HAP-1 (cell line): ENCODE measurements at regions not wholly inside any gene's neighbourhood (a gene's known extent, or its start where the extent isn't known, plus 50 kb on each side); places are given as distances from the start of the nearest gene placed in this dataset.
A peak's percentile ranks its signal among the peaks of the same experiment; 100 is the strongest.
"Not testable (repeated sequence)": the region's sequence is repeated elsewhere in the genome, so short reads cannot be mapped to it uniquely, and the experiment has no call there.

Source experiments
- DNase-seq, 2 experiments: peaks; one replicate each; pipeline ENCODE4 v3.0.0-alpha.2; 2016 to 2020; ENCODE audit warnings: low spot score in 2 of 2
- H3K27me3 ChIP-seq: fragments of 250-450 bp; sonication (Bioruptor Pico); 2 replicates; pipeline ENCODE4 v1.5.1; 2020; ENCODE audit warnings: low read depth, mild to moderate bottlenecking, moderate library complexity
- H3K36me3 ChIP-seq: fragments of 250-450 bp; sonication (Bioruptor Pico); replicated peaks from 2 replicates; pipeline ENCODE4 v1.5.1; 2020; ENCODE audit warnings: mild to moderate bottlenecking
- H3K4me1 ChIP-seq: fragments of 250-450 bp; sonication (Bioruptor Pico); 2 replicates; pipeline ENCODE4 v1.5.1; 2020; ENCODE audit warnings: mild to moderate bottlenecking
- H3K4me3 ChIP-seq: fragments of 250-450 bp; sonication (Bioruptor Pico); 2 replicates; pipeline ENCODE4 v1.5.1; 2020; ENCODE audit warnings: mild to moderate bottlenecking, moderate library complexity
- H3K9me3 ChIP-seq: fragments of 250-450 bp; sonication (Bioruptor Pico); 2 replicates; pipeline ENCODE4 v1.5.1; 2020; ENCODE audit warnings: mild to moderate bottlenecking, moderate library complexity
- in situ Hi-C: fragments of 300-500 bp; cut with MboI; formaldehyde crosslinking; loops from 3 replicates; pipeline ENCODE4 v1.14.3; 2020; ENCODE audit warnings: low sequenced_read_pairs, inconsistent platforms, mixed read lengths

DNA sequence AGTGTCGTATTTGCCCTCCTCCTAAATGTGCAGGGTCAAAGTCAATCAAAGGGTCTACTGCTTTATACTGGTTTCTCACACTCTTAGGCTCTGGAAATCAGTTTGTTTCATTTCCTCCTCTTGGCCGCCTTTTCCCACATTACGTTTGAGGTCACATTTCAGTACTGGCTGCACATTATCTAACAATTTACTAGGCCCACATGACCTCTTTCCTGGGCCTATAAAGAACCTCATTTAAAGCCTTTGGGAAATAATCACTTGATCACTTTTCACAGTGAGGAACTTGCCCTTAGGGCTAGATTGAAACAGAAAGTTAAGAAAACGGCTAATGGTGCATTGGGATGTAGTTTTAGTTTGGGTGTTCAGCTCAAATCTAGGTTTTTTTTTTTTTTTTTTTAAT, 497.5 kb downstream of the RERGL start:
- Histone ChIP-seq H3K4me1 (peaks cover 60% of the 10 kb centered on the region), H3K4me3 (no peak overlapping the region), H3K27me3 (no peaks in the 10 kb centered on the region), H3K9me3 (no peaks in the 10 kb centered on the region), H3K36me3 (no peaks in the 10 kb centered on the region)
- peak; percentile 18 to 69 for DNase-seq
- in situ Hi-C loops = no loop called here

DNA sequence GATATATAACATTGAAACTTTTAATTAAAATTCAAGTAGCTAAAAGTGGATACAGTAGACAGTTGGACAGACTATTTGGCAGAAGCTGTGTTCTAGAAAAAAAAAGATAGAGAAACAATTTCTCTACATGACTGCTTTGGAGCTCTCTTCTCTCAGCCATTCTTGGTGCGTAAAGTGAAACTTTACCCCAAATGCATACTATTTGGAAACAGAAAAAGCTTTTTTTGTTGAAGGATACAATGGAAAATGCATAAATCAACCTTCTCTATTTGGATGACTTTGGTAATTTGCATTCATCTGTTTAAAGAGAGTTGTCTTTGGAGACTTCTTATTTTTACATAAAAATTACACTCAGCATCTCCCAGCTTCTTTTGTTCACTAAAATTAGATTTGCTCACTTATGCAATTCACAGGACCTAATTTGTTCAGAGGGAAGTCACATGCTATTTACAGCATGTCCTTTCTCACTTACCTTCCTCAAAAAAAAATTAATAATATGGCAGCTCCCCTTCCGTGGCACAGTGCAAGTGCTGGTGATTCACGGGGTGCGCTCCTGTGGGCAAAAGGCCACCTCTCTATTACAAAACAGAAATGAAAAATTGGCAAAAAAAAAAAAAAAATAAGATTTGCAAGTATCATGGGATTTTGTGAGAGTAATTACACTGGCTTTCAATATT, 498.9 kb downstream of the RERGL start:
- no peak overlapping the region for H3K4me3 ChIP-seq
- H3K4me1 ChIP-seq = peaks cover 69% of the 10 kb centered on the region
- in situ Hi-C loops = no loop called here
- H3K36me3 ChIP-seq = no peaks in the 10 kb centered on the region
- H3K27me3 ChIP-seq = no peaks in the 10 kb centered on the region
- peak in 1 of 2 experiments; percentile 87 for DNase-seq
- H3K9me3 ChIP-seq = no peaks in the 10 kb centered on the region

DNA sequence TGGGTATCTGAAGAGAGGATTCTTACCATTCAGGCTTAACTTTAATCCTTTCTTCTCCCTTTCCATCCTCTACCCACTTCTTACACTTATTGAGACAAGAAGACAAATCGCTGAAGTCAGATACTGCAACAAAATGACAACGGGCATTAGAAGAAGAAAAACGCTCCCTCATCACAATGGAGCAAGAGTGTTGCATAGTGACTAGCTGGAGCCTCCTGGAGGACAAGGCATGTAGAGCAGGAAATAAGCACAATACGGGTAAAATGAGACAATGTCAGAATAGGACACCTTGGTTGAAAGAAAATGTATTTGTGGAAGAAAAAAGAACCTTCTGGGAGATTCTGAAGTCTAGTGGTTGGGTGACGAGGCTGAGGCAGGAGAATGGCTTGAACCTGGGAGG, 501.0 kb downstream of the RERGL start:
- Histone ChIP-seq H3K4me1 (peaks cover 62% of the 10 kb centered on the region), H3K36me3 (no peaks in the 10 kb centered on the region), H3K27me3 (no peaks in the 10 kb centered on the region), H3K9me3 (no peaks in the 10 kb centered on the region), H3K4me3 (peak overlapping the region; percentile 12)
- peak; percentile 66 to 84 for DNase-seq
- in situ Hi-C loops = no loop called here

DNA sequence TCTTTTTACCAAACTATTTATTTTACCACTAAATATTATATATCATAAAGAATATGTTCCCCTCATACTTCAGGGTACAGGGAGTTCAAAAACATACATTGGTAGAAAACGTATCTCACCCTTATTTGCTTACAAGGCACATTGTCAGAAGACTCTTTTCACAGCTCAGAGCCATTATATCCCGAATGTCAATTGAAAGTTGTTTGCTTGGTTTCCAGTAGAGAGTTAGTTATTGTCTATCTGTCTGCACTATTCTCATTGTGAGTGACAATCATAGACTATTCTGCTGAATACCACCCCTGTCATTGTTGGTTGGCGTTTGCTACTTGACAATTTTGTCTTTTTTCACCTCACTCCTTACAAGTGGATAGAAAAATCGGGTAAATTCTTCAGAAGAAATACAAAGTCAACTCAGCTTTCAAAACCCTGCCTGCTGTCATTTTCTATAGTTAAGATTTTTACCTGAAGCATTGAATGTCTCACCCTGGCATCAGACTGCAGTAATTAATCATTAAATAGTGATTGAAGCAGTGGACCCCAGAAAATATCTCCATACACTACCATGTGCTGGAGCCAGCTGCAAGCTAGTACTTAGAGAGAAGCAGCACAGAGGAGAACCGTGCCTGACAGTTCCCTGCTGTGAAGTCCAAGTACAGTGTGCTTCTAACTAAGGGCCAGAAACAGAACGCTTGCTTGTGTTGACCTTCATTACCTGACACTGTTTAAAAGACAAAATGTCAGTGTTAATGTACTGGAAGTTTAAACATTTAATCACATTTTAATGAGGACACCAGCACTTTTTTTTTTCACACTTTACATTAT, 510.6 kb downstream of the RERGL start:
- Histone ChIP-seq H3K27me3 (no peaks in the 10 kb centered on the region), H3K4me1 (peaks cover 39% of the 10 kb centered on the region), H3K4me3 (no peak overlapping the region), H3K36me3 (no peaks in the 10 kb centered on the region), H3K9me3 (no peaks in the 10 kb centered on the region)
- DNase-seq = no peak
- in situ Hi-C loops = no loop called here

DNA sequence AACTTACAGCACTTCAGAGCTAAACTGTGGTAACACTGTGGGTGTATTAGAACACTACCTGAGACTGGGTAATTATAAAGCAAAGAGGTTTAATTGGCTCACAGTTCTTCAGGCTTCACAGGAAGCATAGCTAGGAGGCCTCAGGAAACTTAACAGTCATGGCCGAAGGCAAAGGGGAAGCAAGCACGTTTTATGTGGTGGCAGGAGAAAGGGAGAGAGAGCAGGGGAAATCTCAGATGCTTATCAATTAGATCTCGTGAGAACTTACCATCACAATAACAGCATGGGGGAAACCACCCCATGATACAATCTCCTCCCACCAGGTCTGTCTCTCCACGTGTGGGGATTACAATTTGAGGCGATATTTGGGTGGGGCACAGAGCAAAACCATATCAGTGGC, 512.6 kb downstream of the RERGL start:
- no peaks in the 10 kb centered on the region for H3K27me3 ChIP-seq
- H3K9me3 ChIP-seq = no peaks in the 10 kb centered on the region
- H3K4me1 ChIP-seq = peaks cover 39% of the 10 kb centered on the region
- H3K36me3 ChIP-seq = no peaks in the 10 kb centered on the region
- H3K4me3 ChIP-seq = no peak overlapping the region
- in situ Hi-C loops = no loop called here
- no peak for DNase-seq

DNA sequence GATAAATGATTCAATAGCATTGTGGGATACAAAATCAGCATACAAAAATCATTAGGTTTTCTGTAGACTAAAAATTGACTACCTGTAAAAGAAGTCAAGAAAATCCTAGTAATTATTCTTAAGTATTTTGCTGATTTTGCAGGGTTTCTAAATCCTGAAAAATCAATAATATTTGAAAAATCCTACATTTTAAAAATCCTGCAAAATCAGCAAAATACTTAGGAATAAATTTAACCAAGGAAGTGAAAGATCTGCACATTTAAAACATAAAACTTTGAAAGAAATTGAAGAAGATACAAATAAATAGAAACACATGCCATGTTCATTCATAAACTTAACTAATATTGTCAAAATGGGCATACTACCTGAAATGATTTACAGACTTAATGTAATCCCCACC, 517.7 kb downstream of the RERGL start:
- in situ Hi-C loops = no loop called here
- no peak overlapping the region for H3K4me3 ChIP-seq
- no peaks in the 10 kb centered on the region for H3K27me3 ChIP-seq
- no peak for DNase-seq
- no peaks in the 10 kb centered on the region for H3K9me3 ChIP-seq
- peaks cover 13% of the 10 kb centered on the region for H3K4me1 ChIP-seq
- no peaks in the 10 kb centered on the region for H3K36me3 ChIP-seq

DNA sequence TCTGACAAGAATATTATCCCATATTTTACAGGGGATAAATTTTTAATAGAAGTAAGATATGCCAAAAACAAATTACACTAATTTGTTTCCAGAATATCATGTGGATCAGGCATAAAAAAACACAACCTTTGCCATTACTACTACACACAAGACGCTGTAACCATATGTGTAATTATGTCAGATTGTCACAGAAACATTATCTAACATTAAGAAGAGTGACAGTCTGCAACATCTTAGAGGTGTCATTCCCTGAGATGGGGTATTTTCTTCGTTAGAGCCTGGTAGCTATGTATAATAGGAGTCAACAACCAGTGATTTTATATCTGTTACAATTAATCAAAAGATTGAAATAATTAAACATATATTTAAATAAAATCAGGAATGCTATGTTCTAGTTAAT, 518.9 kb downstream of the RERGL start:
- Histone ChIP-seq H3K4me1 (peaks cover 4% of the 10 kb centered on the region), H3K4me3 (no peak overlapping the region), H3K36me3 (no peaks in the 10 kb centered on the region), H3K9me3 (no peaks in the 10 kb centered on the region), H3K27me3 (no peaks in the 10 kb centered on the region)
- in situ Hi-C loops = no loop called here
- DNase-seq = no peak

DNA sequence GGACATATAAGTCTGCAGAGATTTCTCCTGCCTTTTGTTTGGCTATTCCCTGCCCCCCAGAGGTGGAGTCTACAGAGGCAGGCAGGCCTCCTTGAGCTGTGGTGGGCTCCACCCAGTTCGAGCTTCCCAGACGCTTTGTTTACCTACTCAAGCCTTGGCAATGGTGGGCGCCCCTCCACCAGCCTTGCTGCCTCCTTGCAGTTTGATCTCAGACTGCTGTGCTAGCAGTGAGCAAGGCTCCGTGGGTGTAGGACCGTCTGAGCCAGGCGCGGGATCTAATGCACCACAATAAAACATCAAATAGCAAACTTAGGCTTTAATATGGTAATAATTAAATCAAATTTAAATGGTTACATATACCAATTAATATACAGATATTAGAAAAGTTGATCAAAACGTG, 525.4 kb downstream of the RERGL start:
- H3K4me1 ChIP-seq, in situ Hi-C loops, H3K4me3 ChIP-seq, H3K27me3 ChIP-seq, DNase-seq, H3K36me3 ChIP-seq, H3K9me3 ChIP-seq: not testable (repeated sequence)

DNA sequence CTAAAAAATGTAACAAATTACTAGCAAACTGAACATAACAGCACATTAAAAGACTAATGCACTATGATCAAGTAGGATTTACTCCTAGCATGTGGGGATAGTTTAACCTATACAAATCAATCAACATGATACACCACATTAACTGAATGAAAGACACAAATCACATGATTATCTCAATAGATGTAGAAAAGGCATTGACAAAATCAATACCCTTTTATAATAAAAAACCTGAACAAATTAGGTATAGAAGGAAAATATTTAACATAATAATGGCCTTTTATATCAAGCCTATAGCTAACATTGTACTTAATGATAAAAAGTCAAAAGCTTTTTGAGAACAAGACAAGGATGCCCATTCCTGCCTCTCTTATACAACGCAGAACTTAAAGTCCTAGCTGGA, 540.0 kb downstream of the RERGL start:
- peak in 1 of 2 experiments; percentile 55 for DNase-seq
- Histone ChIP-seq H3K9me3 (no peaks in the 10 kb centered on the region), H3K36me3 (no peaks in the 10 kb centered on the region), H3K4me1 (no peaks in the 10 kb centered on the region; the same call in 1 of the 2 replicates), H3K27me3 (no peaks in the 10 kb centered on the region), H3K4me3 (no peak overlapping the region)
- in situ Hi-C loops = no loop called here

DNA sequence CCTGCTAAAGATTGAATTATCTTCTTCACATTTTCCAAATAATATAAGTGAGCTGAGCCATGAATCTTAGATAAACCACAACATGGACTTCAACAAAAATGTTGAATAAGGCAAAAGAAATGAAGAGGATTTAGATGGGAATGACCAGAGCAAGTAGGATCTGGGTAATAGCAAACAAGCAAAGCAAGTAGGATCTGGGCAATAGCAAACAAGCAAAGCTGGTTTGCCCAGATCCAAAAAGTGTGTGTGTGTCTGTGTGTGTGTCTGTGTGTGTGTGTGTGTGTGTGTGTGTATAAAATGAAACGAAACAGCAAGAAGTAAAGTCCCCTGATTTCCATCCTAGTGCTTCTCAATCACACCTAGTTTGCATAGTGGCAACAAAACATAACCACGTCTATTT, 549.1 kb downstream of the RERGL start:
- no peaks in the 10 kb centered on the region for H3K9me3 ChIP-seq
- no peaks in the 10 kb centered on the region for H3K36me3 ChIP-seq
- no peaks in the 10 kb centered on the region for H3K4me1 ChIP-seq
- H3K27me3 ChIP-seq = no peaks in the 10 kb centered on the region
- in situ Hi-C loops = no loop called here
- H3K4me3 ChIP-seq = no peak overlapping the region
- no peak for DNase-seq

DNA sequence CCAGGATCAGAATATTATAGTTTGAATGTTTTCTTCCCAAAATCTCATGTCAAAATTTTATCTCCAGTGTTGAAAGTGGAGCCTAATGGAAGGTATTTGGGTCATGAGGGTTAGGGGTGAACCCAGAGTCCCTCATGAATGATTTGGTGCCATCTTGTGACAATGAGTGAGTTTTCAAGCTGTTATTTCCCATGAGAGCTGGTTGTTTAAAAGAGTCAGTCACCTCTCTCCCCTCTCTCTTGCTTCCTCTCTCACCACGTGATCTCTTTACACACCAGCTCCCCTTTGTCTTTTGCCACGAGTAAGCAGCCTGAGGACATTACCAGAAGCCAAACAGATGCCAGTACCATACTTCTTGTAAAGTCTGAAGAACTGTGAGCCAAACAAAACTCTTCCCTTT, 561.6 kb downstream of the RERGL start:
- no peaks in the 10 kb centered on the region for H3K36me3 ChIP-seq
- H3K9me3 ChIP-seq = no peaks in the 10 kb centered on the region
- peaks cover 2% of the 10 kb centered on the region; the same call in 1 of the 2 replicates for H3K27me3 ChIP-seq
- in situ Hi-C loops = no loop called here
- H3K4me1 ChIP-seq = no peaks in the 10 kb centered on the region
- no peak overlapping the region for H3K4me3 ChIP-seq
- no peak for DNase-seq

DNA sequence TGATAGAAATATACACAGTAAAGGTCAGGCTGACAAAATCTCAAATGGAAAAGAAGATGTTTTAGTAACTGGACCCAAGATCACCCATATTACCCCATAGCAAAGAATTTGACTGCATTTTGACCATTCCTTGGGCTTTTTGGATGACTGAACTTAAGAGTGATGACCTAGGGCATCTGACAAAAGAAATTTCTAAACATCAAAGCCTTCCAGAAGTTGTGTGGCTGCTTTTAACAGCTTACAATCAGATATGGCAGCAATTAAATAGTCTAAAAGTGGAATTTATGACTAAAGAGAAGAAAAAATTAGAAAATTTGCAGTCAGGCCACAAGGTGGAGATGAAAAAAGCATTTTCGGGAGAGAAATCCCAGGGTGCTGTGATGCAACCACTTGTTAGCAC, 563.0 kb downstream of the RERGL start:
- in situ Hi-C loops = no loop called here
- peaks cover 2% of the 10 kb centered on the region; the same call in 1 of the 2 replicates for H3K27me3 ChIP-seq
- no peaks in the 10 kb centered on the region for H3K36me3 ChIP-seq
- no peak for DNase-seq
- no peaks in the 10 kb centered on the region for H3K4me1 ChIP-seq
- H3K4me3 ChIP-seq = no peak overlapping the region
- H3K9me3 ChIP-seq = no peaks in the 10 kb centered on the region

DNA sequence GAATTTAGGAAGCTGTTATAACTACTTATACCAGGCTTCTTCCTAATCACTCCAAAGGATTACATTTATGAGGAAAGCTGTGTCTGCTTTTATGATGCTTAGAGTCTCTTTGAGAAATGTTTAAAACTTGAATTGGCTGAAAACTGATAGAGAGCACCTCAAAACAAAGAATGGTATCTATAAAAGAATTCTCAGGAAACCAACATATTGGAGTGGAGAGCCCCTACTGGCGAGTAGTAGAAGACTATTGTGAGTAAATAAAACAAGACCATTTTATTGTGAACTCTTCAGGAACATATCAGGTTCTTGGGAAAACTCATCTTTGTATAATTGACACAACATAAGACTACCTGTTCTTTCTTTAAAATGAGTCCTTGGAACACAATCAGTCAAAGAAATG, 578.6 kb downstream of the RERGL start:
- DNase-seq = peak in 1 of 2 experiments; percentile 23
- no peaks in the 10 kb centered on the region for H3K9me3 ChIP-seq
- in situ Hi-C loops = no loop called here
- H3K4me3 ChIP-seq = no peak overlapping the region
- peaks cover 10% of the 10 kb centered on the region for H3K4me1 ChIP-seq
- H3K27me3 ChIP-seq = no peaks in the 10 kb centered on the region
- no peaks in the 10 kb centered on the region for H3K36me3 ChIP-seq

DNA sequence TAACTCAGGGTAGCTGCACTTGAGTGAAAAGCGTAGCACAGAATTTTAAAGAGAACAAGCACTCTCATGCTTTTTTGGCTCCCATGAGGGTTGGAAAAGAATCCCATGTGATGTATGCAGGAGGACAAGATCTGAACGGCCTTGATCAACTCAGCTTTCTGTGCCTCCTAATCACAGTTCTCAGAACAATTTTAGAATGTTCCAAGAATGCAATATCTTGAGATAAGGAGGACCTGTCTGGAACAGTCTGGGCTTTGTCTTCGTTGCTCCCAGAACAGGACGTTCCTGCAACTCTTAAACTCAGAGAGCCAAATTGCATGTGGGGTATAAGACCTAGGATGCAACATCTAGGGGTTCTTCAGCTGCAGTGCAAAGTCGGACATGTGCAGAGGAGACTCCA, 582.7 kb downstream of the RERGL start:
- peak in 1 of 2 experiments; percentile 58 for DNase-seq
- Histone ChIP-seq H3K4me3 (no peak overlapping the region), H3K36me3 (no peaks in the 10 kb centered on the region), H3K27me3 (no peaks in the 10 kb centered on the region), H3K9me3 (no peaks in the 10 kb centered on the region), H3K4me1 (peaks cover 21% of the 10 kb centered on the region)
- in situ Hi-C loops = no loop called here
